ENCODE measurements at regions not wholly inside any gene's neighbourhood (a gene's known extent, or its start where the extent isn't known, plus 50 kb on each side); places are given as distances from the start of the nearest gene placed in this dataset.

DNA sequence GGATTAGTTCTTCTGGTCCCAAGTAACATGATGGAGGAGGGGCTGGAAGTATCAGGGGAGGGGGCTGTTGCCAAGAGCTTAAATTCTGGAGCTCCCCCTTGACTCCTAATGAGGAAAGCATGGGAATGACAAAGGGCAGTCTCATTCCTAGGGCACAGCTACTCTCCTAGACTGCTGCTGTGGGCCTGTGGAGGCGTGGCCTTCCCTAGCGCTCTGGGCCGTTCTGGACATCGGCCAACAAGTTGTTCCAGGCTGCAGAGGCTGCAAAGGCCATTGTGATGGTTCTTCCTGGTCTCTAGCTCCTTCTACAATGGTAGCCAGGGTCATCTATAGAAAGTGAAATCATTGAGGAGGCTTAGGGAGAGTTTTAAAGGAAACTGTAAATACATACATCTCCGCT lies 916.6 kb downstream of the DIAPH3 start:
- TF ChIP-seq GABPA (IDR thresholded peaks at IDR 0.05; ENCODE audit: low read depth) (no peak), SPI1 (IDR thresholded peaks at IDR 0.05; ENCODE audit: borderline replicate concordance, low read depth) (no peak)
- TF ChIP-seq, protein P1, sequence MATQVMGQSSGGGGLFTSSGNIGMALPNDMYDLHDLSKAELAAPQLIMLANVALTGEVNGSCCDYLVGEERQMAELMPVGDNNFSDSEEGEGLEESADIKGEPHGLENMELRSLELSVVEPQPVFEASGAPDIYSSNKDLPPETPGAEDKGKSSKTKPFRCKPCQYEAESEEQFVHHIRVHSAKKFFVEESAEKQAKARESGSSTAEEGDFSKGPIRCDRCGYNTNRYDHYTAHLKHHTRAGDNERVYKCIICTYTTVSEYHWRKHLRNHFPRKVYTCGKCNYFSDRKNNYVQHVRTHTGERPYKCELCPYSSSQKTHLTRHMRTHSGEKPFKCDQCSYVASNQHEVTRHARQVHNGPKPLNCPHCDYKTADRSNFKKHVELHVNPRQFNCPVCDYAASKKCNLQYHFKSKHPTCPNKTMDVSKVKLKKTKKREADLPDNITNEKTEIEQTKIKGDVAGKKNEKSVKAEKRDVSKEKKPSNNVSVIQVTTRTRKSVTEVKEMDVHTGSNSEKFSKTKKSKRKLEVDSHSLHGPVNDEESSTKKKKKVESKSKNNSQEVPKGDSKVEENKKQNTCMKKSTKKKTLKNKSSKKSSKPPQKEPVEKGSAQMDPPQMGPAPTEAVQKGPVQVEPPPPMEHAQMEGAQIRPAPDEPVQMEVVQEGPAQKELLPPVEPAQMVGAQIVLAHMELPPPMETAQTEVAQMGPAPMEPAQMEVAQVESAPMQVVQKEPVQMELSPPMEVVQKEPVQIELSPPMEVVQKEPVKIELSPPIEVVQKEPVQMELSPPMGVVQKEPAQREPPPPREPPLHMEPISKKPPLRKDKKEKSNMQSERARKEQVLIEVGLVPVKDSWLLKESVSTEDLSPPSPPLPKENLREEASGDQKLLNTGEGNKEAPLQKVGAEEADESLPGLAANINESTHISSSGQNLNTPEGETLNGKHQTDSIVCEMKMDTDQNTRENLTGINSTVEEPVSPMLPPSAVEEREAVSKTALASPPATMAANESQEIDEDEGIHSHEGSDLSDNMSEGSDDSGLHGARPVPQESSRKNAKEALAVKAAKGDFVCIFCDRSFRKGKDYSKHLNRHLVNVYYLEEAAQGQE (IDR thresholded peaks at IDR 0.05; ENCODE audit: insufficient replicate concordance, low read depth), result no peak
- H3K4me3 ChIP-seq (replicated peaks; ENCODE audit: insufficient read depth, low read length), result no peak overlapping the region
- DNase-seq (ENCODE audit: low read depth in 1 of 2, low spot score in 1 of 2), result no peak
- no peak overlapping the region for H3K27ac ChIP-seq (replicated peaks)
- H3K27me3 ChIP-seq (ENCODE audit: insufficient read depth, poor library complexity, severe bottlenecking), result no peaks in the 10 kb centered on the region

DNA sequence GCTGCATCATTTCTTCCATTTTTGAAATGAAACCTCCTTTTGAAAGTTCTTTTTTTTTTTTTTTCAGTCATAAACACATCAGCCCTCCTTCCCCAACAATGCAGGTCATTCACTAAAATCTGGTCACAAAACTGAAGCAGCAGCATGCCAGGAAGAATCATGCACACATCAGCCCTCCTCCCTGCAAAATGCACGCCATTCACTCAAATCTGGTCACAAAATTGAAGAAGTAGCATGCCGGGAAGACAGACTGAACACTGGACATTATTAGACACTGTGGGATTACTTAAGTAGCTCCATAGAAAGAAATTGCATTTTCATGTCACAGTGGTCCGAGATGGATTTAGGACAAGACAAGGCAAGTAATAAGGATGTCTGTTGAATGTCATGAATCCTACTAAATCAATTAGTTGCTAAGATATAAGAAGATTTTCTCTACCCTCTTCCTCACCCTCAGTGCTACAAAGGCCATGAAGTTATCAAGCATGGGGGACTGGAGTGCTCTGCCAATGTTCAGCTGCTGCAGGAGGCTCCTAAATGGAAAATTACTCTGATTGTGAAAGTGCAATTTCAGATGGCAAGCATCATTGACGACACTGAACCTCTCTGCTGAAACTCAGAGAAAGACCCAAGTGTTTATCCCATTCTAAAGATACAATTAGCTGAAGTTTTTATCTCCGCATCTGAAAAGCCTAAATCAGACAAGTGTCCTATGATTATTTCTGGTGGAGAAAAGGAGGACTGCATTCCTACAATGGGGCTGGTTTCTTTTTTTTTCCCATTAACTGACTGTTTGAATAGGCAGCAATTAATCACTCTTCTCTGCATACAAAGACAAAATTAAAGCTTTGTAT lies 913.2 kb downstream of the DIAPH3 start:
- no peaks in the 10 kb centered on the region for H3K27me3 ChIP-seq (ENCODE audit: insufficient read depth, poor library complexity, severe bottlenecking)
- no peak for DNase-seq (ENCODE audit: low read depth in 1 of 2, low spot score in 1 of 2)
- no peak overlapping the region for H3K27ac ChIP-seq (replicated peaks)
- TF ChIP-seq POLR2AphosphoS5 (IDR thresholded peaks at IDR 0.05; ENCODE audit: low read depth) (no peak), SPI1 (IDR thresholded peaks at IDR 0.05; ENCODE audit: borderline replicate concordance, low read depth) (no peak), CTCF (IDR thresholded peaks at IDR 0.05; ENCODE audit: insufficient read depth, low read length) (no peak), GABPA (IDR thresholded peaks at IDR 0.05; ENCODE audit: low read depth) (no peak)
- TF ChIP-seq, protein P1 (IDR thresholded peaks at IDR 0.05; ENCODE audit: insufficient replicate concordance, low read depth), result no peak
- no peak overlapping the region for H3K4me3 ChIP-seq (replicated peaks; ENCODE audit: insufficient read depth, low read length)

DNA sequence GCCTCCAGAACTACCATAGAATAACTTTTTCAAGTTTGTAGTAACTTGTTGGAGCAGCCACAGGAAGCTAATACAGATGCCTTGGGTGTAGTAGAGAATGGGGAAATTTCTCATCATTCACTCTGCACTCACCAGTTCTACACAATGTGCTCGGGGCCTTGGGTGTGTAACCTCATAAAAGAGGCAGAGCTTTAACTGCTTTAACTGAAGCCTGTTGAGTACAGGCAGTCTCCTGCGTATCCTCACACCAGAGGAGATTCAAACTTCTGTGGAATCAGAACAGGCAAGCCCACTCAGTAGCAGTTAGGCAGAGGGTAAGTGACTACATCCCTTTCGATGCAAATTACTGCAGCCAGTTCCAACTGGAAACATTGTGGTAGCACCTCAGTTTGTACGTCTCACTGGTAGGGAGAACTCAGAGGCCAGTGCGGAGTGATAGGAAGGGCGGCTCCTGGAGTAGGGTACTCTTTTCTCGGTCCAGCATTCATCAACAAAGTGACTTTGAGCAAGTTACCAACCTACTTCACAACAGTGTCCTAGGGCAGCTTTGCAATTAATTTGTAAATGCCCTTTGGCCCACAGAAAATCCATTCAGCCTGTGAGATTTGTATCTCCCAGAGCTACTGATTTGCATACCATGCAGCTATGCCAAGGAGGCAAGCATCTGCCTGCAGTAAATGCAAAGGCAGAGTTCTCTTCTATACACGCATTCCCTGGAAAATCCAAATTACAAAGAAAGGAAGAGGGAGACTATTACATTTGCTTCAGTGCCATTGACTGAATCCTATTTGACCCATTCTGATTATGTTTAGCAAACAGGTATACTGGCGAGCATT lies 904.3 kb downstream of the DIAPH3 start:
- no peak overlapping the region for H3K27ac ChIP-seq (replicated peaks)
- peaks cover 6% of the 10 kb centered on the region for H3K27me3 ChIP-seq (ENCODE audit: insufficient read depth, poor library complexity, severe bottlenecking)
- H3K4me3 ChIP-seq (replicated peaks; ENCODE audit: insufficient read depth, low read length), result no peak overlapping the region
- no peak for TF ChIP-seq SPI1 (IDR thresholded peaks at IDR 0.05; ENCODE audit: borderline replicate concordance, low read depth)
- no peak for TF ChIP-seq GABPA (IDR thresholded peaks at IDR 0.05; ENCODE audit: low read depth)
- TF ChIP-seq POLR2AphosphoS5 (IDR thresholded peaks at IDR 0.05; ENCODE audit: low read depth), result no peak
- no peak for TF ChIP-seq CTCF (IDR thresholded peaks at IDR 0.05; ENCODE audit: insufficient read depth, low read length)
- TF ChIP-seq, protein P1 (IDR thresholded peaks at IDR 0.05; ENCODE audit: insufficient replicate concordance, low read depth), result no peak
- DNase-seq (ENCODE audit: low read depth in 1 of 2, low spot score in 1 of 2), result no peak

Data from HL-60 (cell line).